Activated B cell treated with CpG ODN at 0.5 μM for 24 hours (primary cell): ENCODE measurements at regions not wholly inside any gene's neighbourhood (a gene's known extent, or its start where the extent isn't known, plus 50 kb on each side); places are given as distances from the start of the nearest gene placed in this dataset.

Experiments
- ATAC-seq: fragments of 200-7000 bp; cut with Tn5 transposase; one replicate; pipeline ENCODE4 v1.10.0; 2021; ENCODE audit warnings: low read depth, mild to moderate bottlenecking, moderate library complexity
- CTCF ChIA-PET: fragments of 350-600 bp; sonication (Branson Sonifier 250); formaldehyde crosslinking; loops from one replicate; lab custom pipeline; 2021; ENCODE audit warnings: antibody characterized with exemption; lab: Charles Lee
- POLR2A ChIA-PET: fragments of 350-600 bp; sonication (Branson Sonifier 250); formaldehyde crosslinking; loops from one replicate; lab custom pipeline; 2021; ENCODE audit warnings: antibody characterized with exemption; lab: Charles Lee
- DNase-seq: peaks from one replicate; pipeline ENCODE4 v3.0.0; 2022
- H3K27ac Mint-ChIP-seq: one replicate; pipeline ENCODE4 v1.8.0; 2020; ENCODE audit warnings: mixed read lengths
- H3K27me3 Mint-ChIP-seq: one replicate; pipeline ENCODE4 v1.8.0; 2021; ENCODE audit warnings: mixed read lengths
- H3K36me3 Mint-ChIP-seq: one replicate; pipeline ENCODE4 v1.8.0; 2021; ENCODE audit warnings: low read depth, mixed read lengths
- H3K4me1 Mint-ChIP-seq: one replicate; pipeline ENCODE4 v1.8.0; 2021; ENCODE audit warnings: mixed read lengths
- H3K4me3 Mint-ChIP-seq: one replicate; pipeline ENCODE4 v1.8.0; 2020; ENCODE audit warnings: mild to moderate bottlenecking, mixed read lengths
- H3K9me3 Mint-ChIP-seq: one replicate; pipeline ENCODE4 v1.8.0; 2020; ENCODE audit warnings: mixed read lengths
- intact Hi-C: fragments of 100-400 bp; cut with micrococcal nuclease; formaldehyde crosslinking; loops from one replicate; pipeline ENCODE4 v1.15.1; 2024
- TF ChIP-seq, protein P1 (sequence below): fragments of 200-600 bp; IDR thresholded peaks from one replicate; pipeline ENCODE4 v1.8.0; 2022; ENCODE audit warnings: antibody characterized with exemption, mild to moderate bottlenecking

DNA sequence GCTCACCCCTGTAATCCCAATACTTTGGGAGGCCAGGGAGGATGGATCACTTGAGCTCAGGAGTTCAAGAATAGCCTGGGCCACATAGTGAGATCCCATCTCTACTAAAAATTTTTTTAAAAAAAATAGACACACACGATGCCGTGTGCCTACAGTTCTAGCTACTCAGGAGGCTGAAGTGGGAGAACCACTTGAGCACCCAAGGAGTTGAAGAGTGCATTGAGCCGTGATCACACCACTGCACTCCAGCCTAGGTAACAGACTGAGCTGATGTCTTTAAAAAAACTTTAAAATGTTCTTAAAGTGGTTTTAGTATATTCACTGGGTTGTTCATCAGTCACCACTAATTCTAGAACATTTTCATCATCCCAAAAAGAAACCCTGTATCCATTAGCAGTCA lies 51.9 kb upstream of the RNF38 start:
- no peaks in the 10 kb centered on the region for H3K9me3 Mint-ChIP-seq
- ChIA-PET CTCF (interaction anchor here (0.8 to 1.6 kb wide), 3 partner anchors 45 to 103 kb away, joined by 3 to 10 read pairs (median 4); no protein-coding TSS in a partner anchor), POLR2A (no interaction called here)
- no peaks in the 10 kb centered on the region for H3K27me3 Mint-ChIP-seq
- intact Hi-C loops: loop anchor here (5.0 kb wide), 1 partner anchor 35 kb away; no protein-coding TSS in a partner anchor
- TF ChIP-seq, protein P1, sequence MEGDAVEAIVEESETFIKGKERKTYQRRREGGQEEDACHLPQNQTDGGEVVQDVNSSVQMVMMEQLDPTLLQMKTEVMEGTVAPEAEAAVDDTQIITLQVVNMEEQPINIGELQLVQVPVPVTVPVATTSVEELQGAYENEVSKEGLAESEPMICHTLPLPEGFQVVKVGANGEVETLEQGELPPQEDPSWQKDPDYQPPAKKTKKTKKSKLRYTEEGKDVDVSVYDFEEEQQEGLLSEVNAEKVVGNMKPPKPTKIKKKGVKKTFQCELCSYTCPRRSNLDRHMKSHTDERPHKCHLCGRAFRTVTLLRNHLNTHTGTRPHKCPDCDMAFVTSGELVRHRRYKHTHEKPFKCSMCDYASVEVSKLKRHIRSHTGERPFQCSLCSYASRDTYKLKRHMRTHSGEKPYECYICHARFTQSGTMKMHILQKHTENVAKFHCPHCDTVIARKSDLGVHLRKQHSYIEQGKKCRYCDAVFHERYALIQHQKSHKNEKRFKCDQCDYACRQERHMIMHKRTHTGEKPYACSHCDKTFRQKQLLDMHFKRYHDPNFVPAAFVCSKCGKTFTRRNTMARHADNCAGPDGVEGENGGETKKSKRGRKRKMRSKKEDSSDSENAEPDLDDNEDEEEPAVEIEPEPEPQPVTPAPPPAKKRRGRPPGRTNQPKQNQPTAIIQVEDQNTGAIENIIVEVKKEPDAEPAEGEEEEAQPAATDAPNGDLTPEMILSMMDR: no peak
- ATAC-seq (no peak), DNase-seq (no peak)
- no peak overlapping the region for H3K4me3 Mint-ChIP-seq
- no peak overlapping the region for H3K27ac Mint-ChIP-seq
- H3K36me3 Mint-ChIP-seq: peaks cover 2% of the 10 kb centered on the region
- peaks cover 9% of the 10 kb centered on the region for H3K4me1 Mint-ChIP-seq

DNA sequence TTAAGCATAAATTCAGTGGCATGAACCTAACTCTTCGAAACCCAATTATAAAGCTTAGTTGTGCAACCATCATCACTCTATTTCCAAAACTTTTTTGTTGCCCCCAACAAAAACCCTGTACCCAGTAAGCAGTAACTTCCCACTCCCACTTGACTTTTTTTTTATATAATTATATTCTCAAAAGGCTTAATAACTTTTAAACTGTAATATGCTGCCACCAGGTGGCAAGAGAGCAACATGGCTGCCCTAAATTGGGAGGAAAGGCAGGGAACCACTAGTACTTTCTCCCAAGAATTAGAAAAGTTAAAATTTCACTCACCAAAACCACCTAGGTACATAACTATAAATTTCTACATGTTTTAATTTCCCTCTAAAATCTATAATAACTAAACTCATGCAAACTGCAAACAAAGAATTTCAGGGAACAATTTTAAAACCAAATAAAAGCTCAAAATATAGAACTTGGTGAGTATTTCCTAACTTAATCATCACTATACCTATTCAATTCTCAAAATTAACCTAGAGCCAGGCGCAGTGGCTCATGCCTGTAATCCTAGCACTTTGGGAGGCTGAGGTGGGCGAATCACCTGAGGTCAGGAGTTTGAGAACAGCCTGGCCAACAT lies 50.2 kb upstream of the RNF38 start:
- H3K9me3 Mint-ChIP-seq: no peaks in the 10 kb centered on the region
- H3K4me1 Mint-ChIP-seq: peaks cover 4% of the 10 kb centered on the region
- H3K27ac Mint-ChIP-seq: no peak overlapping the region
- TF ChIP-seq, protein P1: no peak
- no peaks in the 10 kb centered on the region for H3K27me3 Mint-ChIP-seq
- ATAC-seq (no peak), DNase-seq (no peak)
- intact Hi-C loops: loop anchor here (1.0 to 5.0 kb wide), 3 partner anchors 37 to 105 kb away; no protein-coding TSS in a partner anchor
- ChIA-PET CTCF (interaction anchor here (0.7 to 1.6 kb wide), 6 partner anchors 9 to 472 kb away, joined by 3 to 25 read pairs (median 4); no protein-coding TSS in a partner anchor), POLR2A (interaction anchor here (0.9 kb wide), 1 partner anchor 11 kb away, joined by 8 read pairs; no protein-coding TSS in a partner anchor)
- H3K36me3 Mint-ChIP-seq: peaks cover 5% of the 10 kb centered on the region
- no peak overlapping the region for H3K4me3 Mint-ChIP-seq
